ENCODE measurements at regions not wholly inside any gene's neighbourhood (a gene's known extent, or its start where the extent isn't known, plus 50 kb on each side); places are given as distances from the start of the nearest gene placed in this dataset.
A peak's percentile ranks its signal among the peaks of the same experiment; 100 is the strongest.

- no peak for DNase-seq (ENCODE audit: low spot score)
Observed at GRCh38 chr10:10460451-10460850, 557.2 kb upstream of the CELF2 start.

GRCh38 chr10:10462151-10462941, 555.3 kb upstream of the CELF2 start:
- no peak for DNase-seq (ENCODE audit: low spot score)

- no peak for DNase-seq (ENCODE audit: low spot score)
Observed at GRCh38 chr10:10471758-10472157, 545.9 kb upstream of the CELF2 start.

GRCh38 chr10:10475812-10476211, 541.9 kb upstream of the CELF2 start:
- no peak for DNase-seq (ENCODE audit: low spot score)

GRCh38 chr10:10477844-10478243, 539.8 kb upstream of the CELF2 start:
- no peak for DNase-seq (ENCODE audit: low spot score)

- DNase-seq (ENCODE audit: low spot score): no peak
Observed at GRCh38 chr10:10479465-10479864, 538.2 kb upstream of the CELF2 start.

GRCh38 chr10:10482613-10483012, 535.1 kb upstream of the CELF2 start:
- DNase-seq (ENCODE audit: low spot score): no peak

GRCh38 chr10:10489076-10489475, 528.6 kb upstream of the CELF2 start:
- DNase-seq (ENCODE audit: low spot score): no peak

- peak; percentile 14 for DNase-seq (ENCODE audit: low spot score)
Observed at GRCh38 chr10:10489805-10490571, 527.7 kb upstream of the CELF2 start.

- no peak for DNase-seq (ENCODE audit: low spot score)
Observed at GRCh38 chr10:10490581-10490980, 527.1 kb upstream of the CELF2 start.

- no peak for DNase-seq (ENCODE audit: low spot score)
Observed at GRCh38 chr10:10492420-10492819, 525.3 kb upstream of the CELF2 start.

- DNase-seq (ENCODE audit: low spot score): no peak
Observed at GRCh38 chr10:10493833-10494232, 523.8 kb upstream of the CELF2 start.

- no peak for DNase-seq (ENCODE audit: low spot score)
Observed at GRCh38 chr10:10497245-10497644, 520.4 kb upstream of the CELF2 start.

GRCh38 chr10:10498781-10499180, 518.9 kb upstream of the CELF2 start:
- peak; percentile 38 for DNase-seq (ENCODE audit: low spot score)

- DNase-seq (ENCODE audit: low spot score): peak; percentile 34
Observed at GRCh38 chr10:10499839-10500238, 517.8 kb upstream of the CELF2 start.

GRCh38 chr10:10500937-10501336, 516.7 kb upstream of the CELF2 start:
- DNase-seq (ENCODE audit: low spot score): peak; percentile 33

GRCh38 chr10:10503772-10504171, 513.9 kb upstream of the CELF2 start:
- no peak for DNase-seq (ENCODE audit: low spot score)

GRCh38 chr10:10508211-10508610, 509.5 kb upstream of the CELF2 start:
- DNase-seq (ENCODE audit: low spot score): no peak

- DNase-seq (ENCODE audit: low spot score): no peak
Observed at GRCh38 chr10:10510179-10510578, 507.5 kb upstream of the CELF2 start.

- no peak for DNase-seq (ENCODE audit: low spot score)
Observed at GRCh38 chr10:10513067-10513466, 504.6 kb upstream of the CELF2 start.

GRCh38 chr10:10513898-10514297, 503.8 kb upstream of the CELF2 start:
- DNase-seq (ENCODE audit: low spot score): no peak

GRCh38 chr10:10514797-10515196, 502.9 kb upstream of the CELF2 start:
- DNase-seq (ENCODE audit: low spot score): no peak

GRCh38 chr10:10515479-10516204, 502.0 kb upstream of the CELF2 start:
- DNase-seq (ENCODE audit: low spot score): peak; percentile 20

Measured in AG20443 (cell line).